Activated CD8-positive, alpha-beta memory T cell treated with anti-CD3 and anti-CD28 coated beads, Interleukin-2, amount 10 ng/mL, durations not matched to agents 7 days and 5 days (primary cell): ENCODE measurements at regions not wholly inside any gene's neighbourhood (a gene's known extent, or its start where the extent isn't known, plus 50 kb on each side); places are given as distances from the start of the nearest gene placed in this dataset.
"Not testable (repeated sequence)": the region's sequence is repeated elsewhere in the genome, so short reads cannot be mapped to it uniquely, and the experiment has no call there.

Experiments used
- ATAC-seq: fragments of 150-1000 bp; cut with Tn5 transposase; one replicate; pipeline ENCODE4 v1.10.0; 2021; ENCODE audit warnings: moderate library complexity
- CTCF ChIA-PET: fragments of 350-600 bp; sonication (Branson Sonifier 250); formaldehyde crosslinking; loops from one replicate; lab custom pipeline; 2021; ENCODE audit warnings: antibody characterized with exemption; lab: Charles Lee
- DNase-seq: peaks from one replicate; pipeline ENCODE4 v3.0.0-alpha.2; 2020
- H3K27ac Mint-ChIP-seq: one replicate; pipeline ENCODE4 v1.8.0; 2021; ENCODE audit warnings: mild to moderate bottlenecking, mixed read lengths
- H3K27me3 Mint-ChIP-seq: one replicate; pipeline ENCODE4 v1.8.0; 2021; ENCODE audit warnings: mixed read lengths
- H3K36me3 Mint-ChIP-seq: one replicate; pipeline ENCODE4 v1.8.0; 2021; ENCODE audit warnings: mild to moderate bottlenecking, mixed read lengths
- H3K4me1 Mint-ChIP-seq: one replicate; pipeline ENCODE4 v1.8.0; 2021; ENCODE audit warnings: mixed read lengths
- H3K4me3 Mint-ChIP-seq: one replicate; pipeline ENCODE4 v1.8.0; 2021; ENCODE audit warnings: mild to moderate bottlenecking, moderate library complexity, mixed read lengths
- H3K9me3 Mint-ChIP-seq: one replicate; pipeline ENCODE4 v1.8.0; 2022; ENCODE audit warnings: low read depth, mixed read lengths

GRCh38 chr1:143644035-143644434 is 327.8 kb downstream of the FAM72C start:
- H3K27me3 Mint-ChIP-seq = peaks cover 24% of the 10 kb centered on the region
- H3K4me1 Mint-ChIP-seq, H3K4me3 Mint-ChIP-seq, H3K9me3 Mint-ChIP-seq, H3K27ac Mint-ChIP-seq, CTCF ChIA-PET, ATAC-seq, DNase-seq, H3K36me3 Mint-ChIP-seq: not testable (repeated sequence)

- H3K4me3 Mint-ChIP-seq = no peak overlapping the region
- no peaks in the 10 kb centered on the region for H3K4me1 Mint-ChIP-seq
Measured at GRCh38 chr1:143643148-143643885, 328.5 kb downstream of the FAM72C start.

GRCh38 chr1:143625886-143626285 is 345.9 kb downstream of the FAM72C start:
- CTCF ChIA-PET = no interaction called here
- no peaks in the 10 kb centered on the region for H3K27me3 Mint-ChIP-seq
- no peaks in the 10 kb centered on the region for H3K36me3 Mint-ChIP-seq
- H3K4me3 Mint-ChIP-seq = no peak overlapping the region
- DNase-seq = no peak
- no peak for ATAC-seq
- H3K4me1 Mint-ChIP-seq = no peaks in the 10 kb centered on the region
- H3K9me3 Mint-ChIP-seq = no peaks in the 10 kb centered on the region
- H3K27ac Mint-ChIP-seq = no peak overlapping the region

More at GRCh38 chr1:143643148-143643885, 328.5 kb downstream of the FAM72C start:
- Mint-ChIP-seq H3K9me3 (peaks cover 2% of the 10 kb centered on the region), H3K27ac (no peak overlapping the region), H3K36me3 (no peaks in the 10 kb centered on the region), H3K27me3 (peaks cover 22% of the 10 kb centered on the region)
- no peak for DNase-seq
- CTCF ChIA-PET = no interaction called here
- no peak for ATAC-seq

- Mint-ChIP-seq H3K9me3 (no peaks in the 10 kb centered on the region), H3K27ac (no peak overlapping the region), H3K36me3 (no peaks in the 10 kb centered on the region), H3K4me3 (no peak overlapping the region), H3K27me3 (no peaks in the 10 kb centered on the region), H3K4me1 (no peaks in the 10 kb centered on the region)
- DNase-seq (no peak), ATAC-seq (no peak)
- CTCF ChIA-PET = no interaction called here
Measured at GRCh38 chr1:143619851-143620250, 351.9 kb downstream of the FAM72C start.

GRCh38 chr1:143611159-143611558 is 360.6 kb downstream of the FAM72C start:
- CTCF ChIA-PET = no interaction called here

GRCh38 chr1:143610196-143610595 is 361.6 kb downstream of the FAM72C start:
- DNase-seq (no peak), ATAC-seq (no peak)
- Mint-ChIP-seq H3K36me3 (no peaks in the 10 kb centered on the region), H3K9me3 (no peaks in the 10 kb centered on the region), H3K27ac (no peak overlapping the region), H3K27me3 (no peaks in the 10 kb centered on the region), H3K4me3 (no peak overlapping the region), H3K4me1 (no peaks in the 10 kb centered on the region)
- CTCF ChIA-PET = no interaction called here

More at GRCh38 chr1:143611159-143611558, 360.6 kb downstream of the FAM72C start:
- ATAC-seq (no peak), DNase-seq (no peak)
- Mint-ChIP-seq H3K4me1 (no peaks in the 10 kb centered on the region), H3K27ac (no peak overlapping the region), H3K27me3 (no peaks in the 10 kb centered on the region), H3K36me3 (no peaks in the 10 kb centered on the region), H3K4me3 (no peak overlapping the region), H3K9me3 (no peaks in the 10 kb centered on the region)

GRCh38 chr1:143604887-143605286 is 366.9 kb downstream of the FAM72C start:
- no peak overlapping the region for H3K27ac Mint-ChIP-seq
- H3K27me3 Mint-ChIP-seq = no peaks in the 10 kb centered on the region
- H3K36me3 Mint-ChIP-seq = no peaks in the 10 kb centered on the region
- H3K4me1 Mint-ChIP-seq = no peaks in the 10 kb centered on the region
- H3K4me3 Mint-ChIP-seq = no peak overlapping the region
- ATAC-seq = no peak
- no peak for DNase-seq
- CTCF ChIA-PET = no interaction called here
- H3K9me3 Mint-ChIP-seq = no peaks in the 10 kb centered on the region

- H3K27ac Mint-ChIP-seq = no peak overlapping the region
- CTCF ChIA-PET = no interaction called here
Measured at GRCh38 chr1:143584508-143584907, 387.3 kb downstream of the FAM72C start.

GRCh38 chr1:143574891-143575520 is 396.8 kb downstream of the FAM72C start:
- Mint-ChIP-seq H3K27me3 (no peaks in the 10 kb centered on the region), H3K4me3 (no peak overlapping the region), H3K9me3 (no peaks in the 10 kb centered on the region), H3K4me1 (no peaks in the 10 kb centered on the region), H3K36me3 (no peaks in the 10 kb centered on the region), H3K27ac (no peak overlapping the region)
- CTCF ChIA-PET = no interaction called here
- DNase-seq (no peak), ATAC-seq (no peak)

More at GRCh38 chr1:143584508-143584907, 387.3 kb downstream of the FAM72C start:
- no peaks in the 10 kb centered on the region for H3K27me3 Mint-ChIP-seq
- ATAC-seq (no peak), DNase-seq (no peak)
- no peaks in the 10 kb centered on the region for H3K9me3 Mint-ChIP-seq
- H3K4me1 Mint-ChIP-seq = no peaks in the 10 kb centered on the region
- H3K36me3 Mint-ChIP-seq = no peaks in the 10 kb centered on the region
- H3K4me3 Mint-ChIP-seq = no peak overlapping the region

- H3K36me3 Mint-ChIP-seq, DNase-seq, H3K9me3 Mint-ChIP-seq, H3K27me3 Mint-ChIP-seq, H3K27ac Mint-ChIP-seq, ATAC-seq, CTCF ChIA-PET, H3K4me3 Mint-ChIP-seq, H3K4me1 Mint-ChIP-seq: not testable (repeated sequence)
Measured at GRCh38 chr1:143572661-143573060, 399.1 kb downstream of the FAM72C start.

- H3K4me1 Mint-ChIP-seq, DNase-seq, H3K4me3 Mint-ChIP-seq, H3K36me3 Mint-ChIP-seq, H3K9me3 Mint-ChIP-seq, H3K27ac Mint-ChIP-seq, CTCF ChIA-PET, H3K27me3 Mint-ChIP-seq, ATAC-seq: not testable (repeated sequence)
Measured at GRCh38 chr1:143563761-143564160, 408.0 kb downstream of the FAM72C start.

GRCh38 chr1:143553627-143554026 is 418.2 kb downstream of the FAM72C start:
- ATAC-seq = no peak
- Mint-ChIP-seq H3K9me3 (no peaks in the 10 kb centered on the region), H3K36me3 (no peaks in the 10 kb centered on the region), H3K4me3 (no peak overlapping the region), H3K27ac (no peak overlapping the region), H3K4me1 (no peaks in the 10 kb centered on the region), H3K27me3 (no peaks in the 10 kb centered on the region)
- CTCF ChIA-PET = no interaction called here
- no peak for DNase-seq

- CTCF ChIA-PET, H3K4me1 Mint-ChIP-seq, DNase-seq, H3K27ac Mint-ChIP-seq, H3K4me3 Mint-ChIP-seq, ATAC-seq: not testable (repeated sequence)
- Mint-ChIP-seq H3K27me3 (peaks cover 19% of the 10 kb centered on the region), H3K9me3 (peaks cover 21% of the 10 kb centered on the region), H3K36me3 (peaks cover 15% of the 10 kb centered on the region)
Measured at GRCh38 chr1:143504703-143505102, 467.1 kb downstream of the FAM72C start.

- H3K4me3 Mint-ChIP-seq, ATAC-seq, DNase-seq, CTCF ChIA-PET, H3K4me1 Mint-ChIP-seq, H3K27ac Mint-ChIP-seq: not testable (repeated sequence)
- Mint-ChIP-seq H3K27me3 (peaks cover 19% of the 10 kb centered on the region), H3K36me3 (peaks cover 15% of the 10 kb centered on the region), H3K9me3 (peaks cover 21% of the 10 kb centered on the region)
Measured at GRCh38 chr1:143504080-143504479, 467.7 kb downstream of the FAM72C start.
